T-helper 1 cell (primary cell): ENCODE measurements at regions not wholly inside any gene's neighbourhood (a gene's known extent, or its start where the extent isn't known, plus 50 kb on each side); places are given as distances from the start of the nearest gene placed in this dataset.

Experiments
- DNase-seq, 5 donors: peaks; one replicate each; pipeline ENCODE4 v3.0.0-alpha.2; 2012 to 2020

- peak in 1 of 5 donors; percentile 65 for DNase-seq
Observed at GRCh38 chr3:189563853-189564563, 67.2 kb upstream of the TP63 start.

- no peak for DNase-seq
Observed at GRCh38 chr3:189566550-189567130, 64.5 kb upstream of the TP63 start.

- no peak for DNase-seq
Observed at GRCh38 chr3:189567322-189567721, 63.9 kb upstream of the TP63 start.

GRCh38 chr3:189567766-189568420 lies 63.3 kb upstream of the TP63 start:
- DNase-seq, result no peak

- no peak for DNase-seq
Observed at GRCh38 chr3:189568961-189569360, 62.2 kb upstream of the TP63 start.

- no peak for DNase-seq
Observed at GRCh38 chr3:189569473-189569872, 61.7 kb upstream of the TP63 start.

- peak in 1 of 5 donors; percentile 15 for DNase-seq
Observed at GRCh38 chr3:189570916-189571315, 60.3 kb upstream of the TP63 start.

GRCh38 chr3:189572249-189572648 lies 58.9 kb upstream of the TP63 start:
- no peak for DNase-seq

- DNase-seq, result no peak
Observed at GRCh38 chr3:189573004-189573403, 58.2 kb upstream of the TP63 start.

- DNase-seq, result no peak
Observed at GRCh38 chr3:189576486-189576885, 54.7 kb upstream of the TP63 start.

GRCh38 chr3:189577050-189577951 lies 53.9 kb upstream of the TP63 start:
- no peak for DNase-seq

GRCh38 chr3:189580190-189580589 lies 51.0 kb upstream of the TP63 start:
- no peak for DNase-seq
